GM10266 (cell line): ENCODE measurements at regions not wholly inside any gene's neighbourhood (a gene's known extent, or its start where the extent isn't known, plus 50 kb on each side); places are given as distances from the start of the nearest gene placed in this dataset.

ENCODE experiments used
- DNase-seq: peaks from one replicate; pipeline ENCODE4 v3.0.0; 2012; ENCODE audit errors: extremely low spot score
- CTCF ChIP-seq: IDR thresholded peaks from 2 replicates; pipeline ENCODE4 v1.5.1; 2012; ENCODE audit warnings: mild to moderate bottlenecking, low read depth; ENCODE audit not compliant: control insufficient read depth, insufficient read depth; ENCODE audit errors: missing control alignments

GRCh38 chr9:14447103-14447502, 133.2 kb upstream of the NFIB start:
- no peak for DNase-seq
- TF ChIP-seq CTCF, result no peak

GRCh38 chr9:14445946-14446345, 132.0 kb upstream of the NFIB start:
- DNase-seq, result no peak
- no peak for TF ChIP-seq CTCF

- no peak for DNase-seq
- TF ChIP-seq CTCF, result no peak
These were observed 129.0 kb upstream of the NFIB start for GRCh38 chr9:14442956-14443355.

GRCh38 chr9:14441976-14442651, 128.2 kb upstream of the NFIB start:
- no peak for TF ChIP-seq CTCF
- no peak for DNase-seq

- TF ChIP-seq CTCF, result no peak
- no peak for DNase-seq
These were observed 127.2 kb upstream of the NFIB start for GRCh38 chr9:14441115-14441514.

GRCh38 chr9:14440062-14440461, 126.1 kb upstream of the NFIB start:
- TF ChIP-seq CTCF, result no peak
- no peak for DNase-seq

GRCh38 chr9:14439555-14439954, 125.6 kb upstream of the NFIB start:
- TF ChIP-seq CTCF, result no peak
- DNase-seq, result no peak
